Kidney (tissue), 13 donors: ENCODE measurements at regions not wholly inside any gene's neighbourhood (a gene's known extent, or its start where the extent isn't known, plus 50 kb on each side); places are given as distances from the start of the nearest gene placed in this dataset.

Experiments
- DNase-seq, 5 donors: peaks; one replicate each; pipeline ENCODE4 v3.0.0-alpha.2; 2013 to 2020
- FAIRE-seq: peaks from 2 replicates; lab custom pipeline; 2012; peaks lifted over from hg19 to GRCh38; lab: Jason Lieb, UNC
- H3K27ac ChIP-seq, 2 donors: one replicate each; pipeline ENCODE4 v1.7.0; 2013; ENCODE audit warnings: low read depth in 2 of 2, low read length in 2 of 2, inconsistent platforms in 1 of 2
- H3K27me3 ChIP-seq: one replicate; pipeline ENCODE4 v1.7.1; 2013; ENCODE audit warnings: low read length, inconsistent platforms; ENCODE audit not compliant: control insufficient read depth, insufficient read depth
- H3K36me3 ChIP-seq, 3 donors: one replicate each; pipeline versions ENCODE4 v1.7.0 to v1.7.1; 2013; ENCODE audit warnings: low read length in 3 of 3, control low read depth in 1 of 3, inconsistent platforms in 1 of 3; ENCODE audit not compliant: insufficient read depth in 3 of 3, control insufficient read depth in 2 of 3
- H3K4me1 ChIP-seq, 3 donors: one replicate each; pipeline versions ENCODE4 v1.7.0 to v1.7.1; 2013; ENCODE audit warnings: low read length in 3 of 3, inconsistent platforms in 1 of 3, low read depth in 1 of 3; ENCODE audit not compliant: control insufficient read depth in 2 of 3, insufficient read depth in 2 of 3
- H3K4me3 ChIP-seq, 3 donors: one replicate each; pipeline versions ENCODE4 v1.7.0 to v1.8.1; 2013; ENCODE audit warnings: low read length in 3 of 3, control low read depth in 1 of 3, inconsistent platforms in 1 of 3
- H3K9ac ChIP-seq, 3 donors: one replicate each; pipeline versions ENCODE4 v1.7.0 to v1.7.1; 2013; ENCODE audit warnings: low read length in 3 of 3, control low read depth in 1 of 3, inconsistent platforms in 1 of 3
- H3K9me3 ChIP-seq, 3 donors: one replicate each; pipeline versions ENCODE4 v1.7.0 to v1.7.1; 2013; ENCODE audit warnings: low read length in 3 of 3, control low read depth in 1 of 3, inconsistent platforms in 1 of 3; ENCODE audit not compliant: control insufficient read depth in 2 of 3, insufficient read depth in 1 of 3
- intact Hi-C: fragments of 100-400 bp; cut with DNase I; formaldehyde crosslinking; loops from one replicate; pipeline ENCODE4 v1.11.1; 2022
- TF ChIP-seq, protein P1 (sequence below): IDR thresholded peaks from 3 replicates; pipeline ENCODE4 v1.5.1; 2012; ENCODE audit warnings: mild to moderate bottlenecking, moderate library complexity, borderline replicate concordance; ENCODE audit not compliant: insufficient read depth; ENCODE audit errors: extremely low read depth
- donor health status: control.
- donor health status: control.
- donor health status: control.
- donor health status: control.
- donor health status: control.
- donor health status: DM: yes; HTN: yes; CAD: no.
- donor health status: Normal renal cell carcinoma (clear cell type).

GRCh38 chr1:59004755-59005154 lies 220.9 kb upstream of the JUN start:
- Histone ChIP-seq H3K36me3 (no peaks in the 10 kb centered on the region), H3K27me3 (no peaks in the 10 kb centered on the region), H3K4me1 (no peaks in the 10 kb centered on the region), H3K4me3 (no peak overlapping the region), H3K9ac (no peak overlapping the region), H3K9me3 (no peaks in the 10 kb centered on the region), H3K27ac (no peak overlapping the region)
- FAIRE-seq (no peak), DNase-seq (no peak)
- TF ChIP-seq, protein P1, sequence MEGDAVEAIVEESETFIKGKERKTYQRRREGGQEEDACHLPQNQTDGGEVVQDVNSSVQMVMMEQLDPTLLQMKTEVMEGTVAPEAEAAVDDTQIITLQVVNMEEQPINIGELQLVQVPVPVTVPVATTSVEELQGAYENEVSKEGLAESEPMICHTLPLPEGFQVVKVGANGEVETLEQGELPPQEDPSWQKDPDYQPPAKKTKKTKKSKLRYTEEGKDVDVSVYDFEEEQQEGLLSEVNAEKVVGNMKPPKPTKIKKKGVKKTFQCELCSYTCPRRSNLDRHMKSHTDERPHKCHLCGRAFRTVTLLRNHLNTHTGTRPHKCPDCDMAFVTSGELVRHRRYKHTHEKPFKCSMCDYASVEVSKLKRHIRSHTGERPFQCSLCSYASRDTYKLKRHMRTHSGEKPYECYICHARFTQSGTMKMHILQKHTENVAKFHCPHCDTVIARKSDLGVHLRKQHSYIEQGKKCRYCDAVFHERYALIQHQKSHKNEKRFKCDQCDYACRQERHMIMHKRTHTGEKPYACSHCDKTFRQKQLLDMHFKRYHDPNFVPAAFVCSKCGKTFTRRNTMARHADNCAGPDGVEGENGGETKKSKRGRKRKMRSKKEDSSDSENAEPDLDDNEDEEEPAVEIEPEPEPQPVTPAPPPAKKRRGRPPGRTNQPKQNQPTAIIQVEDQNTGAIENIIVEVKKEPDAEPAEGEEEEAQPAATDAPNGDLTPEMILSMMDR: no peak
- intact Hi-C loops: no loop called here

DNA sequence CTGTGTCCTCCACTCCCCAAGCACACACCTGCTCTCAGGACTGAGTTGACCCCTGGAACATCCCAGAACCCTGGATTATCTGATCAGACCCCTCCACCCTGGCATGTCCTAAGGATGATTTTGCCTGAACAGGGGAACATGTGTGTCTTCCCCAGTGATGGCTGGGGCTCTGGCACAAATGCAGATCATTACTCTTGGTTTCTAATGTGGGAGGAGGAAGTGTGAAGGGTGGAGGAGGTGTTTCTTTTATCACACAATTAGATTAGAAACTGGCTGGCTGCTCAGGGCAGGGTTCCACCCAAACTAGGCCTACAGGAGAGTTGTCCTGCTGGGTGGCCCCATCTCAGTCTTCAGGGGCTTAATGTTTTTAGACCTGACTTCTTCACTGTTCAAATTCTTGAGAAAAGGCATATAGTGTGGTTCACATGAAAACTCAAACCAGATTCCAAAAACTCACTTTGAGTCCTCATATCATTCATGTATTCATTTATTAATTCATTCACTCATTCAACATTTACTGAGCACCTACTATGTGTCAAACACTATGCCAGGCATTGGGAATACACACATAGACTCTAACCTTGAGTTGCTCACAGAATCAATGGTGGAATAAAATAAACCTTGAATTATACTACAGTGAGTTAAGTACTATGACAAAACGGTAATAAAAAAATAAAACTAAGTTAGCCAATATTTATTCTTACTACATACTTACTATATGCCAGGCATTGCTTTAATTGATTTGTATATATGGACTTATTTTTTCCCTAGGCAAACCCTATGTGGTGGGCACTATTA lies 221.8 kb upstream of the JUN start:
- no peaks in the 10 kb centered on the region for H3K27me3 ChIP-seq
- no peak overlapping the region for H3K9ac ChIP-seq
- FAIRE-seq (no peak), DNase-seq (no peak)
- no peak overlapping the region for H3K4me3 ChIP-seq
- H3K27ac ChIP-seq: no peak overlapping the region
- no peaks in the 10 kb centered on the region for H3K9me3 ChIP-seq
- no peaks in the 10 kb centered on the region for H3K4me1 ChIP-seq
- intact Hi-C loops: no loop called here
- TF ChIP-seq, protein P1: no peak
- H3K36me3 ChIP-seq: no peaks in the 10 kb centered on the region

- DNase-seq (peak in 2 of 5 donors; percentile 22 to 50), FAIRE-seq (no peak)
- Histone ChIP-seq H3K36me3 (no peaks in the 10 kb centered on the region), H3K9me3 (no peaks in the 10 kb centered on the region), H3K4me3 (no peak overlapping the region), H3K9ac (no peak overlapping the region), H3K27me3 (no peaks in the 10 kb centered on the region), H3K4me1 (no peaks in the 10 kb centered on the region), H3K27ac (no peak overlapping the region)
- TF ChIP-seq, protein P1: no peak
- intact Hi-C loops: no loop called here
Observed at GRCh38 chr1:59006289-59006658, 222.4 kb upstream of the JUN start.

DNA sequence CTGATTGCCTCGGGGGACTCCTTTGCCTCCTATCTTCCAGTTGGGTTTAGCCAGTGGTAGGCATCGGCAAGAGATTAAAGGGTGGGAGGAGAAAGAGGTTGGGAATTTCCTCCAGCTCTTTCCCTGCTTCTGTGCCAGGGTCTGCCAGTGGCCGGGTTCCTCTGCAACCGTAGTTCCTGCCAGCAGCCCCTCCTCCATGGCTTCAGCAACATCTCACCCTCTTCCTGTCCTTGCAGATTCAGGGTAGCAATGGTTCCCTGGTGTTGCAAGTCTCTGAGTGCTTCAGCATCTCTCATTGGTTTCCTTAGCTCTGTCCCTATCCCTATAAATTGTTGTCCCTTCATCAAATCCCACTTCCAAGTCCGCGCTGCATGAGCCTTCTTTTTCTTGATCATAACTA lies 223.1 kb upstream of the JUN start:
- Histone ChIP-seq H3K36me3 (no peaks in the 10 kb centered on the region), H3K9ac (no peak overlapping the region), H3K27me3 (no peaks in the 10 kb centered on the region), H3K4me1 (no peaks in the 10 kb centered on the region), H3K9me3 (no peaks in the 10 kb centered on the region), H3K27ac (no peak overlapping the region), H3K4me3 (no peak overlapping the region)
- no peak for FAIRE-seq
- no peak for DNase-seq
- TF ChIP-seq, protein P1: no peak
- intact Hi-C loops: no loop called here
